Neural progenitor cell (in vitro differentiated cells): ENCODE measurements at regions not wholly inside any gene's neighbourhood (a gene's known extent, or its start where the extent isn't known, plus 50 kb on each side); places are given as distances from the start of the nearest gene placed in this dataset.

ENCODE experiments used
- CTCF ChIP-seq: fragments of 200-600 bp; sonication (generic); IDR thresholded peaks from 2 replicates; pipeline ENCODE4 v1.5.1; 2017; ENCODE audit warnings: antibody characterized with exemption, mild to moderate bottlenecking
- EZH2 ChIP-seq: fragments of 200-600 bp; sonication (generic); IDR thresholded peaks from 2 replicates; pipeline ENCODE4 v1.6.1; 2017; ENCODE audit warnings: antibody characterized with exemption, mild to moderate bottlenecking, moderate library complexity

GRCh38 chr1:181327796-181328195 lies 155.5 kb upstream of the CACNA1E start:
- no peak for TF ChIP-seq CTCF
- no peak for TF ChIP-seq EZH2
